Pancreas (tissue), 10 donors: ENCODE measurements at regions not wholly inside any gene's neighbourhood (a gene's known extent, or its start where the extent isn't known, plus 50 kb on each side); places are given as distances from the start of the nearest gene placed in this dataset.

ENCODE experiments used
- ATAC-seq, 4 donors: fragments of 200-7000 bp; cut with Tn5 transposase; one replicate each; pipeline versions ENCODE4 v1.8.0 to v1.9.1; 2020; ENCODE audit warnings: mild to moderate bottlenecking in 4 of 4, moderate library complexity in 4 of 4
- DNase-seq, 6 donors: peaks; one replicate each; pipeline ENCODE4 v3.0.0-alpha.2; 2020
- FAIRE-seq: peaks from 2 replicates; lab custom pipeline; 2012; peaks lifted over from hg19 to GRCh38; lab: Jason Lieb, UNC
- H3K27ac ChIP-seq, 4 donors: fragments of 200-600 bp; sonication (generic); 1 replicate in 3 of 4; 2 replicates in 1 of 4; pipeline versions ENCODE4 v1.5.0 to v1.8.0; 2020
- H3K27me3 ChIP-seq, 4 donors: fragments of 200-600 bp; one replicate each; pipeline ENCODE4 v1.8.0; 2021
- H3K36me3 ChIP-seq, 3 donors: fragments of 200-600 bp; sonication (generic) in 1 of 3; one replicate each; pipeline versions ENCODE4 v1.5.0 to v1.8.0; 2020 to 2021
- H3K4me1 ChIP-seq, 3 donors: fragments of 200-600 bp; one replicate each; pipeline ENCODE4 v1.8.0; 2021
- H3K4me3 ChIP-seq, 4 donors: fragments of 200-600 bp; sonication (generic) in 2 of 4; one replicate each; pipeline versions ENCODE4 v1.5.0 to v1.8.0; 2020 to 2021
- H3K9me3 ChIP-seq, 4 donors: fragments of 200-600 bp; one replicate each; pipeline ENCODE4 v1.8.0; 2021
- CTCF ChIP-seq, 4 donors: fragments of 200-600 bp; sonication (generic) in 3 of 4; IDR thresholded peaks; one replicate each; pipeline versions ENCODE4 v1.5.0 to v1.8.0; 2021; ENCODE audit warnings: antibody characterized with exemption in 4 of 4
- WGBS, 2 donors: extraction: QIAGEN DNeasy Blood & Tissue Kit; methylation state at CpG; one replicate each; pipeline ENCODE4 v1.1.7; 2013; 5-methylcytosine and 5-hydroxymethylcytosine counted together
- intact Hi-C, 3 donors: fragments of 100-400 bp; cut with DNase I; formaldehyde crosslinking; loops; one replicate each; pipeline versions ENCODE4 v1.11.1 to v1.14.2; 2022
- donor health status: healthy with polysubstance abuse.
- donor health status: DM: no; HTN: no; CAD: no; lungs with moderate emphysema.
- donor health status: DM: no; HTN: no; CAD: no.
- donor health status: control.
- donor health status: control.
- donor health status: Bipolar disorder and iron deficiency.
- donor health status: DM: yes; HTN: yes; CAD: no.
- donor health status: DM: no; HTN: no; CAD: no.
- donor health status: DM: no; HTN: no; CAD: no.
- donor health status: DM: yes; HTN: yes; CAD: no.

- 36 to 38% methylated on average over 1 of the region's 1 CpG for WGBS, 2 donors
- FAIRE-seq (no peak), DNase-seq (no peak), ATAC-seq (no peak)
- Histone ChIP-seq H3K9me3 (no peaks in the 10 kb centered on the region), H3K27ac (no peak overlapping the region), H3K27me3 (no peaks in the 10 kb centered on the region), H3K4me1 (no peaks in the 10 kb centered on the region), H3K4me3 (no peak overlapping the region), H3K36me3 (no peaks in the 10 kb centered on the region)
- TF ChIP-seq CTCF (IDR thresholded peaks at IDR 0.05): no peak
- intact Hi-C loops: no loop called here
Measured at GRCh38 chr3:22620498-22620897, 582.6 kb upstream of the UBE2E2 start.

- no peak for FAIRE-seq
- no peaks in the 10 kb centered on the region for H3K36me3 ChIP-seq
- no peak for ATAC-seq
- no peak for DNase-seq
- intact Hi-C loops: no loop called here
- no peak overlapping the region for H3K27ac ChIP-seq
- no peaks in the 10 kb centered on the region for H3K4me1 ChIP-seq
- no peak overlapping the region for H3K4me3 ChIP-seq
- no peak for TF ChIP-seq CTCF (IDR thresholded peaks at IDR 0.05)
- H3K9me3 ChIP-seq: no peaks in the 10 kb centered on the region
- 63 to 84% methylated on average over 4 of the region's 4 CpGs for WGBS, 2 donors
- no peaks in the 10 kb centered on the region for H3K27me3 ChIP-seq
Measured at GRCh38 chr3:22621205-22621809, 581.8 kb upstream of the UBE2E2 start.

GRCh38 chr3:22627993-22628499, 575.1 kb upstream of the UBE2E2 start:
- H3K27me3 ChIP-seq: no peaks in the 10 kb centered on the region
- H3K4me1 ChIP-seq: no peaks in the 10 kb centered on the region
- intact Hi-C loops: no loop called here
- H3K36me3 ChIP-seq: no peaks in the 10 kb centered on the region
- H3K27ac ChIP-seq: no peak overlapping the region
- ATAC-seq (no peak), DNase-seq (peak in 1 of 6 donors; percentile 13), FAIRE-seq (no peak)
- WGBS, 2 donors: 81 to 91% methylated on average over 3 of the region's 3 CpGs
- no peak for TF ChIP-seq CTCF (IDR thresholded peaks at IDR 0.05)
- H3K4me3 ChIP-seq: no peak overlapping the region
- no peaks in the 10 kb centered on the region for H3K9me3 ChIP-seq

GRCh38 chr3:22632536-22632935, 570.6 kb upstream of the UBE2E2 start:
- Histone ChIP-seq H3K4me3 (no peak overlapping the region), H3K36me3 (no peaks in the 10 kb centered on the region), H3K4me1 (no peaks in the 10 kb centered on the region), H3K27ac (no peak overlapping the region), H3K27me3 (no peaks in the 10 kb centered on the region), H3K9me3 (no peaks in the 10 kb centered on the region)
- intact Hi-C loops: no loop called here
- 59 to 74% methylated on average over 3 of the region's 3 CpGs for WGBS, 2 donors
- no peak for ATAC-seq
- FAIRE-seq: no peak
- no peak for TF ChIP-seq CTCF (IDR thresholded peaks at IDR 0.05)
- no peak for DNase-seq

GRCh38 chr3:22634433-22634832, 568.7 kb upstream of the UBE2E2 start:
- Histone ChIP-seq H3K27ac (no peak overlapping the region), H3K27me3 (no peaks in the 10 kb centered on the region), H3K4me3 (no peak overlapping the region), H3K36me3 (no peaks in the 10 kb centered on the region), H3K9me3 (no peaks in the 10 kb centered on the region), H3K4me1 (no peaks in the 10 kb centered on the region)
- no peak for ATAC-seq
- no peak for TF ChIP-seq CTCF (IDR thresholded peaks at IDR 0.05)
- no peak for DNase-seq
- 72 to 83% methylated on average over 1 of the region's 1 CpG for WGBS, 2 donors
- FAIRE-seq: no peak
- intact Hi-C loops: no loop called here
